ENCODE measurements at regions not wholly inside any gene's neighbourhood (a gene's known extent, or its start where the extent isn't known, plus 50 kb on each side); places are given as distances from the start of the nearest gene placed in this dataset.

GRCh38 chr9:13535141-13535540 is 255.6 kb upstream of the MPDZ start:
- Histone ChIP-seq H3K4me3 (ENCODE audit: low read depth, low read length) (no peak overlapping the region), H3K27ac (no peak overlapping the region), H3K9me3 (ENCODE audit: severe bottlenecking) (no peaks in the 10 kb centered on the region), H3K27me3 (ENCODE audit: insufficient read depth, low read depth, severe bottlenecking) (no peaks in the 10 kb centered on the region), H3K36me3 (no peaks in the 10 kb centered on the region)
- DNase-seq = no peak
- TF ChIP-seq CTCF (IDR thresholded peaks at IDR 0.05; ENCODE audit: low read depth, low read length) = no peak

- H3K9me3 ChIP-seq (ENCODE audit: severe bottlenecking) = no peaks in the 10 kb centered on the region
- H3K27ac ChIP-seq = no peak overlapping the region
- no peaks in the 10 kb centered on the region for H3K36me3 ChIP-seq
- no peak overlapping the region for H3K4me3 ChIP-seq (ENCODE audit: low read depth, low read length)
- H3K27me3 ChIP-seq (ENCODE audit: insufficient read depth, low read depth, severe bottlenecking) = no peaks in the 10 kb centered on the region
- no peak for DNase-seq
- TF ChIP-seq CTCF (IDR thresholded peaks at IDR 0.05; ENCODE audit: low read depth, low read length) = no peak
These were observed 254.5 kb upstream of the MPDZ start for GRCh38 chr9:13534006-13534405.

- Histone ChIP-seq H3K4me3 (ENCODE audit: low read depth, low read length) (no peak overlapping the region), H3K27ac (no peak overlapping the region), H3K27me3 (ENCODE audit: insufficient read depth, low read depth, severe bottlenecking) (no peaks in the 10 kb centered on the region), H3K9me3 (ENCODE audit: severe bottlenecking) (no peaks in the 10 kb centered on the region), H3K36me3 (no peaks in the 10 kb centered on the region)
- no peak for DNase-seq
- TF ChIP-seq CTCF (IDR thresholded peaks at IDR 0.05; ENCODE audit: low read depth, low read length) = no peak
These were observed 252.9 kb upstream of the MPDZ start for GRCh38 chr9:13532407-13532806.

- peak; percentile 74 for DNase-seq
- TF ChIP-seq CTCF (IDR thresholded peaks at IDR 0.05; ENCODE audit: low read depth, low read length) = no peak
- Histone ChIP-seq H3K9me3 (ENCODE audit: severe bottlenecking) (no peaks in the 10 kb centered on the region), H3K36me3 (no peaks in the 10 kb centered on the region), H3K4me3 (ENCODE audit: low read depth, low read length) (no peak overlapping the region), H3K27ac (no peak overlapping the region), H3K27me3 (ENCODE audit: insufficient read depth, low read depth, severe bottlenecking) (no peaks in the 10 kb centered on the region)
These were observed 250.0 kb upstream of the MPDZ start for GRCh38 chr9:13529321-13530104.

- Histone ChIP-seq H3K36me3 (no peaks in the 10 kb centered on the region), H3K9me3 (ENCODE audit: severe bottlenecking) (no peaks in the 10 kb centered on the region), H3K27me3 (ENCODE audit: insufficient read depth, low read depth, severe bottlenecking) (no peaks in the 10 kb centered on the region), H3K4me3 (ENCODE audit: low read depth, low read length) (no peak overlapping the region), H3K27ac (no peak overlapping the region)
- no peak for TF ChIP-seq CTCF (IDR thresholded peaks at IDR 0.05; ENCODE audit: low read depth, low read length)
- DNase-seq = no peak
These were observed 244.8 kb upstream of the MPDZ start for GRCh38 chr9:13524245-13524644.

- Histone ChIP-seq H3K4me3 (ENCODE audit: low read depth, low read length) (no peak overlapping the region), H3K27ac (no peak overlapping the region), H3K9me3 (ENCODE audit: severe bottlenecking) (no peaks in the 10 kb centered on the region), H3K36me3 (no peaks in the 10 kb centered on the region), H3K27me3 (ENCODE audit: insufficient read depth, low read depth, severe bottlenecking) (no peaks in the 10 kb centered on the region)
- no peak for DNase-seq
- no peak for TF ChIP-seq CTCF (IDR thresholded peaks at IDR 0.05; ENCODE audit: low read depth, low read length)
These were observed 240.6 kb upstream of the MPDZ start for GRCh38 chr9:13520069-13520468.
